OCI-LY3 (cell line): ENCODE measurements at regions not wholly inside any gene's neighbourhood (a gene's known extent, or its start where the extent isn't known, plus 50 kb on each side); places are given as distances from the start of the nearest gene placed in this dataset.

Experiments used
- H2AFZ ChIP-seq: fragments of 200-600, 300-600 bp; shearing (Covaris generic); 2 replicates; pipeline ENCODE4 v1.6.0; 2014; ENCODE audit warnings: antibody characterized with exemption, low read depth, low read length
- H3K27ac ChIP-seq: fragments of 200-600, 300-600 bp; sonication (generic); 2 replicates; pipeline ENCODE4 v1.5.1; 2014; ENCODE audit warnings: mild to moderate bottlenecking, low read length, moderate library complexity, mixed read lengths
- H3K27me3 ChIP-seq: fragments of 200-600, 300-600 bp; sonication (generic); 2 replicates; pipeline ENCODE4 v1.6.1; 2014; ENCODE audit warnings: low read depth, low read length, mixed read lengths
- H3K36me3 ChIP-seq: fragments of 200-600, 300-600 bp; sonication (generic); replicated peaks from 2 replicates; pipeline ENCODE3; 2014; ENCODE audit warnings: low read depth, low read length, mixed read lengths
- H3K4me1 ChIP-seq: fragments of 300-600, 200-600 bp; sonication (generic); 2 replicates; pipeline ENCODE4 v1.6.1; 2014; ENCODE audit warnings: low read length, mixed read lengths
- H3K4me2 ChIP-seq: fragments of 200-600, 300-600 bp; sonication (generic); 2 replicates; pipeline ENCODE4 v1.6.1; 2014; ENCODE audit warnings: low read length, mixed read lengths
- H3K4me3 ChIP-seq: fragments of 300-600, 200-600 bp; sonication (generic); 2 replicates; pipeline ENCODE4 v1.5.1; 2014; ENCODE audit warnings: antibody characterized with exemption, mild to moderate bottlenecking, low read length, moderate library complexity
- H3K79me2 ChIP-seq: fragments of 300-600, 200-600 bp; shearing (Covaris generic); 2 replicates; pipeline ENCODE4 v1.6.1; 2014; ENCODE audit warnings: mild to moderate bottlenecking, low read length, mixed read lengths
- H3K9ac ChIP-seq: fragments of 300-600, 200-600 bp; shearing (Covaris generic); 2 replicates; pipeline ENCODE4 v1.6.0; 2014; ENCODE audit warnings: mild to moderate bottlenecking, low read length, moderate library complexity
- H3K9me3 ChIP-seq: fragments of 200-600, 300-600 bp; shearing (Covaris generic); 2 replicates; pipeline ENCODE4 v1.6.1; 2014; ENCODE audit warnings: low read length, mixed read lengths; ENCODE audit not compliant: insufficient read depth
- H4K20me1 ChIP-seq: fragments of 200-600, 300-600 bp; sonication (generic); 2 replicates; pipeline ENCODE4 v1.6.1; 2016; ENCODE audit warnings: low read length, mixed read lengths; ENCODE audit not compliant: insufficient read depth
- EZH2phosphoT487 ChIP-seq: fragments of 200-600 bp; shearing (Covaris generic); IDR thresholded peaks from 2 replicates; pipeline ENCODE4 v1.6.1; 2018; ENCODE audit warnings: antibody characterized with exemption, mixed run types, low read depth
- TF ChIP-seq, protein P1 (sequence below): fragments of 200-600, 300-600 bp; sonication (generic); IDR thresholded peaks from 2 replicates; pipeline ENCODE4 v1.5.1; 2014; ENCODE audit warnings: antibody characterized with exemption, low read length, low read depth

DNA sequence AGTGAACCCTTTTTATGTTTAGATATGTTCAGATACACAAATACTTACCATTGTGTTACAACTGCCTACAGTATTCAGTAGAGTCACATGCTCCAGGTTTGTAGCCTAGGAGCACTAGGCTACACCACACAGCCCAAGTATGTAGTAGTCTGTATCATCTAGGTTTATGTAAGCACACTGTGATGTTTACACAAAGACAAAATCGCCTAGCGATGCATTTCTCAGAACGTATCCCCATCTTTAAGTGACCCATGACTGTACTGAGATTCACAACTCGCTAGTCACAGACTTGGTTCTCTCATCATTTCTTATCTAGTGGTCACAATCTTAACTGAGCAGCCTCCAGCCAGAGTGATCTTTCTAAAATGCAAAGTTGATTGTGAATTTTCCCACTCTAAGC, 119.2 kb downstream of the RASSF10 start:
- Histone ChIP-seq H3K9ac (no peak overlapping the region), H2AFZ (no peak overlapping the region), H3K79me2 (no peaks in the 10 kb centered on the region), H3K4me3 (no peak overlapping the region), H3K9me3 (no peaks in the 10 kb centered on the region), H3K27ac (no peak overlapping the region), H3K4me2 (no peak overlapping the region), H3K36me3 (no peaks in the 10 kb centered on the region), H3K4me1 (no peaks in the 10 kb centered on the region), H3K27me3 (peaks cover 19% of the 10 kb centered on the region), H4K20me1 (no peaks in the 10 kb centered on the region)
- TF ChIP-seq EZH2phosphoT487 = no peak
- TF ChIP-seq, protein P1, sequence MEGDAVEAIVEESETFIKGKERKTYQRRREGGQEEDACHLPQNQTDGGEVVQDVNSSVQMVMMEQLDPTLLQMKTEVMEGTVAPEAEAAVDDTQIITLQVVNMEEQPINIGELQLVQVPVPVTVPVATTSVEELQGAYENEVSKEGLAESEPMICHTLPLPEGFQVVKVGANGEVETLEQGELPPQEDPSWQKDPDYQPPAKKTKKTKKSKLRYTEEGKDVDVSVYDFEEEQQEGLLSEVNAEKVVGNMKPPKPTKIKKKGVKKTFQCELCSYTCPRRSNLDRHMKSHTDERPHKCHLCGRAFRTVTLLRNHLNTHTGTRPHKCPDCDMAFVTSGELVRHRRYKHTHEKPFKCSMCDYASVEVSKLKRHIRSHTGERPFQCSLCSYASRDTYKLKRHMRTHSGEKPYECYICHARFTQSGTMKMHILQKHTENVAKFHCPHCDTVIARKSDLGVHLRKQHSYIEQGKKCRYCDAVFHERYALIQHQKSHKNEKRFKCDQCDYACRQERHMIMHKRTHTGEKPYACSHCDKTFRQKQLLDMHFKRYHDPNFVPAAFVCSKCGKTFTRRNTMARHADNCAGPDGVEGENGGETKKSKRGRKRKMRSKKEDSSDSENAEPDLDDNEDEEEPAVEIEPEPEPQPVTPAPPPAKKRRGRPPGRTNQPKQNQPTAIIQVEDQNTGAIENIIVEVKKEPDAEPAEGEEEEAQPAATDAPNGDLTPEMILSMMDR = no peak

DNA sequence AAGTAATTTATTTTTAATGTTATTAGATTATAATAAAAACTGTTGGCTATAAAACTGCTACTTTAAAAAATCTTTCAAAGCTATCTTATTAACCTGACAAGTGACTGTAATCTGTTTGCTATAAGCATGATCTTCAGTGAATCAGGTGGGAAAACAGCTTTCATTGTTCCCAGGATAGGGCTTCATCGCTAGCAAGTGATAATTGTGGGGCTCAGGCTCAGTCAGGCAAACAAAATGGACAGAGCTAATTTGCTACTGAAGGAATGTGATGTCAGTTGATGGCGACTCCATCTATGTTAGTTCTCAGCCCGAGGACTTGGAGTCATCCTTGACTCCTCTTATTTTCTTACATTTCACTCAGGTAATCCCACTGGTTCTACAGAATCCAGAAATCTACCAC, 125.0 kb downstream of the RASSF10 start:
- Histone ChIP-seq H3K27me3 (peaks cover 4% of the 10 kb centered on the region; the same call in 1 of the 2 replicates), H2AFZ (no peak overlapping the region), H3K9me3 (no peaks in the 10 kb centered on the region), H3K9ac (no peak overlapping the region), H3K4me3 (no peak overlapping the region), H4K20me1 (no peaks in the 10 kb centered on the region), H3K36me3 (no peaks in the 10 kb centered on the region), H3K4me1 (peaks cover 11% of the 10 kb centered on the region), H3K79me2 (no peaks in the 10 kb centered on the region), H3K4me2 (no peak overlapping the region), H3K27ac (no peak overlapping the region)
- TF ChIP-seq, protein P1 = no peak
- TF ChIP-seq EZH2phosphoT487 = no peak

DNA sequence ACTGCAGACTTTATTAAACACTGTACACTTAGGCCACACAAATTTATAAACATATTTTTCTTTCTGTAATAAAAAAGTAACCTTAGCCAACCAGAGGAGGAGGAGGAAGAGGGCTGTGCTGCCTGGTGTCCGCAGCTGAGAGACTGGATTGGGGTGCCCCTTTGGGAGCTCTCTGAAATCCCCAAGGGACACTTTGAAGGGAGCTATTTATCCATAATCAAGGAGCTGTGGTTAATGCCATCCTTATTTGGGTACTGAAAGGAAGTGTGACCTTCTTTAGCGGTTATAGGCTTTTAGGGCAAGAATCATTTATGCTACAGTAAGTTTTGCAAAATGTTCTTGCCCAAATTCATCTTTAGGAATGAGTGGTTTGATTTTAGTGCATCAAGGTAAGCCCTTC, 125.8 kb downstream of the RASSF10 start:
- Histone ChIP-seq H3K36me3 (no peaks in the 10 kb centered on the region), H2AFZ (no peak overlapping the region), H3K27ac (no peak overlapping the region), H3K9ac (no peak overlapping the region), H3K4me2 (peak overlapping the region; percentile 3; the same call in 1 of the 2 replicates), H3K79me2 (no peaks in the 10 kb centered on the region), H3K27me3 (peaks cover 4% of the 10 kb centered on the region; the same call in 1 of the 2 replicates), H4K20me1 (no peaks in the 10 kb centered on the region), H3K4me1 (peaks cover 13% of the 10 kb centered on the region), H3K4me3 (no peak overlapping the region), H3K9me3 (no peaks in the 10 kb centered on the region)
- TF ChIP-seq, protein P1 = no peak
- no peak for TF ChIP-seq EZH2phosphoT487

DNA sequence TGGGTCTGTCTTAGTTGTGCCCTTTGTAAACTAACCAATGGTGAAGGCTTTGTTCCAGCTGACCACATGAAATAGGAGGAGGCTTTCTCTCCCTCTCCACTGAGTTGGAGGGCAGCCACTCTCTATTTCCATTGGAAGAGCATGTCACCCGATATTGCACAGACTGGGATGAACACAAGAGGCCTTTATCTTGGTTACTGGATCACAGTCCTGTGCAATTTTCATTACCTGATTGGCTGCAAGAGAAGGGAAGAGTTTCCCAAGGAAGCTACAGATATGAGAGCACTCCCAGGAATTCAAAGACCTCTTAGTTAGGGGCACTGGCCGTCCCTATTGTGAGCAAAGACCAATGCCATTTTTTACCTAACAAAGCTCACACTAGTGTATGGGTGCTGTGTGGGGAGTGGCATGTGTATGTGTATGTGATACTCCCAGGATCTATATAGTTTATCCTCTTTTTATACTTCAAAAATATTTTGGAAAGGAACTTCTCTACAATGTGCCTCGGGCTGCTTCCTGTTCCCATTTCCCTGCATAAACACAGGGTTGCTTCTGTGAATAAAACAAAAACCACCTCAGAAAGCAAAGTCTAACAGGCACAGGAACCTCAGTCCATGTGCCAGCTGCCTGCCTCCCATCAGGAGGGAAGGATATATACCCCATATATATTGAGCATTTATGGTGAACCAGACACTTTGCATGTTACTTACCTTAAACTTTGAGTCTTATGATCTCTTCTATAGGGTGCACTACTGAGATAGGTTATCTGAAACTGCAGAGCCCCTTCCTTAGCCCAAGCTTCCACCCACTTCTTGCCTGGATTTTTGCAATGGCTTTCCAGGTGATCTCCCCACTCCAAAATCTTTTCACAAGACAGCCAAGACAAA, 126.5 kb downstream of the RASSF10 start:
- Histone ChIP-seq H3K79me2 (no peaks in the 10 kb centered on the region), H4K20me1 (no peaks in the 10 kb centered on the region), H3K27me3 (peaks cover 4% of the 10 kb centered on the region; the same call in 1 of the 2 replicates), H3K4me3 (no peak overlapping the region), H3K4me2 (peak overlapping the region; percentile 3; the same call in 1 of the 2 replicates), H3K9ac (no peak overlapping the region), H2AFZ (no peak overlapping the region), H3K9me3 (no peaks in the 10 kb centered on the region), H3K27ac (no peak overlapping the region), H3K4me1 (peaks cover 20% of the 10 kb centered on the region), H3K36me3 (no peaks in the 10 kb centered on the region)
- TF ChIP-seq, protein P1 = no peak
- no peak for TF ChIP-seq EZH2phosphoT487
